Esophagus squamous epithelium (tissue), 5 donors: ENCODE measurements at regions not wholly inside any gene's neighbourhood (a gene's known extent, or its start where the extent isn't known, plus 50 kb on each side); places are given as distances from the start of the nearest gene placed in this dataset.
"Not testable (repeated sequence)": the region's sequence is repeated elsewhere in the genome, so short reads cannot be mapped to it uniquely, and the experiment has no call there.

Experiments used
- DNase-seq: peaks from one replicate; lab custom pipeline; 2025; lab: John Stamatoyannopoulos, UW
- H3K27ac ChIP-seq, 4 donors: fragments of 200-600 bp; sonication (generic); one replicate each; pipeline ENCODE4 v1.5.1; 2016 to 2019; ENCODE audit warnings: mild to moderate bottlenecking in 1 of 4
- H3K27me3 ChIP-seq, 4 donors: fragments of 200-600 bp; sonication (generic); 1 replicate in 3 of 4; 2 replicates in 1 of 4; pipeline versions ENCODE4 v1.5.1 to v1.6.0; 2017 to 2021; ENCODE audit warnings: antibody characterized with exemption in 1 of 4
- H3K36me3 ChIP-seq, 3 donors: fragments of 200-600 bp; sonication (generic); one replicate each; pipeline ENCODE4 v1.5.1; 2016 to 2019
- H3K4me1 ChIP-seq, 3 donors: fragments of 200-600 bp; sonication (generic); one replicate each; pipeline ENCODE4 v1.5.1; 2017 to 2019
- H3K4me3 ChIP-seq, 4 donors: fragments of 200-600 bp; sonication (generic); 1 replicate in 3 of 4; 2 replicates in 1 of 4; pipeline ENCODE4 v1.5.1; 2016 to 2019; ENCODE audit warnings: mild to moderate bottlenecking in 2 of 4, moderate library complexity in 1 of 4
- H3K9me3 ChIP-seq, 3 donors: fragments of 200-600 bp; sonication (generic); one replicate each; pipeline ENCODE4 v1.5.1; 2016 to 2019
- WGBS, 2 donors: methylation state at CpG; one replicate each; pipeline ENCODE4 v1.1.5; 2018; 5-methylcytosine and 5-hydroxymethylcytosine counted together
- intact Hi-C: fragments of 100-400 bp; cut with DNase I; formaldehyde crosslinking; loops from one replicate; pipeline ENCODE4 v1.15.0; 2022
- donor health status: DM: yes; HTN: yes; CAD: no.

- H3K4me3 ChIP-seq, H3K27ac ChIP-seq, H3K9me3 ChIP-seq, H3K36me3 ChIP-seq, intact Hi-C loops, H3K4me1 ChIP-seq, H3K27me3 ChIP-seq, DNase-seq: not testable (repeated sequence)
- WGBS, 2 donors = 85% methylated on average over 5 of the region's 5 CpGs; no CpG with 5 or more reads in 1 of the 2 donors
Observed at GRCh38 chrX:89539150-89539549, 382.6 kb upstream of the TGIF2LX start.

- H3K27me3 ChIP-seq, DNase-seq, H3K4me3 ChIP-seq, intact Hi-C loops, H3K9me3 ChIP-seq, H3K27ac ChIP-seq, H3K36me3 ChIP-seq, H3K4me1 ChIP-seq: not testable (repeated sequence)
- WGBS, 2 donors = 61 to 88% methylated on average over 3 of the region's 3 CpGs
Observed at GRCh38 chrX:89557146-89557545, 364.6 kb upstream of the TGIF2LX start.

GRCh38 chrX:89562079-89562478 lies 359.6 kb upstream of the TGIF2LX start:
- H3K9me3 ChIP-seq, H3K27ac ChIP-seq, H3K36me3 ChIP-seq, H3K27me3 ChIP-seq, DNase-seq, H3K4me3 ChIP-seq, intact Hi-C loops, H3K4me1 ChIP-seq: not testable (repeated sequence)
- WGBS, 2 donors = 17 to 65% methylated on average over 1 to 3 of the region's 4 CpGs

GRCh38 chrX:89563107-89563506 lies 358.6 kb upstream of the TGIF2LX start:
- H3K4me3 ChIP-seq, H3K4me1 ChIP-seq, H3K27ac ChIP-seq, H3K27me3 ChIP-seq, H3K36me3 ChIP-seq, DNase-seq, intact Hi-C loops, H3K9me3 ChIP-seq: not testable (repeated sequence)
- 80% methylated on average over 1 of the region's 6 CpGs; no CpG with 5 or more reads in 1 of the 2 donors for WGBS, 2 donors

GRCh38 chrX:89567787-89568186 lies 353.9 kb upstream of the TGIF2LX start:
- H3K4me3 ChIP-seq, DNase-seq, H3K9me3 ChIP-seq, intact Hi-C loops, H3K4me1 ChIP-seq, H3K27me3 ChIP-seq, H3K36me3 ChIP-seq, H3K27ac ChIP-seq: not testable (repeated sequence)

- H3K36me3 ChIP-seq, H3K4me3 ChIP-seq, DNase-seq, H3K27me3 ChIP-seq, H3K27ac ChIP-seq, intact Hi-C loops, H3K4me1 ChIP-seq, H3K9me3 ChIP-seq: not testable (repeated sequence)
- WGBS, 2 donors = 61 to 68% methylated on average over 4 of the region's 4 CpGs
Observed at GRCh38 chrX:89581868-89582267, 339.8 kb upstream of the TGIF2LX start.

- H3K4me3 ChIP-seq, intact Hi-C loops, DNase-seq, H3K4me1 ChIP-seq, H3K27ac ChIP-seq, H3K36me3 ChIP-seq, H3K27me3 ChIP-seq, H3K9me3 ChIP-seq: not testable (repeated sequence)
- 67% methylated on average over 2 of the region's 2 CpGs; no CpG with 5 or more reads in 1 of the 2 donors for WGBS, 2 donors
Observed at GRCh38 chrX:89631858-89632257, 289.9 kb upstream of the TGIF2LX start.

GRCh38 chrX:89635887-89636286 lies 285.8 kb upstream of the TGIF2LX start:
- not testable (repeated sequence) for H3K9me3 ChIP-seq

GRCh38 chrX:89658662-89659061 lies 263.0 kb upstream of the TGIF2LX start:
- H3K27ac ChIP-seq, DNase-seq, intact Hi-C loops, H3K36me3 ChIP-seq, H3K9me3 ChIP-seq, H3K27me3 ChIP-seq, H3K4me1 ChIP-seq, H3K4me3 ChIP-seq: not testable (repeated sequence)
- WGBS, 2 donors = 100% methylated on average over 1 of the region's 1 CpG; no CpG with 5 or more reads in 1 of the 2 donors

More at GRCh38 chrX:89635887-89636286, 285.8 kb upstream of the TGIF2LX start:
- H3K4me3 ChIP-seq, H3K27ac ChIP-seq, H3K27me3 ChIP-seq, H3K4me1 ChIP-seq, intact Hi-C loops, H3K36me3 ChIP-seq, DNase-seq: not testable (repeated sequence)
- WGBS, 2 donors = 78% methylated on average over 2 of the region's 4 CpGs; no CpG with 5 or more reads in 1 of the 2 donors

- H3K9me3 ChIP-seq, H3K27me3 ChIP-seq, H3K4me1 ChIP-seq, H3K27ac ChIP-seq, DNase-seq, H3K4me3 ChIP-seq, H3K36me3 ChIP-seq, intact Hi-C loops: not testable (repeated sequence)
- no CpG with 5 or more reads among the region's 1 CpG for WGBS, 2 donors
Observed at GRCh38 chrX:89706481-89706880, 215.2 kb upstream of the TGIF2LX start.

- DNase-seq, H3K4me3 ChIP-seq, H3K36me3 ChIP-seq, H3K9me3 ChIP-seq, H3K27ac ChIP-seq, H3K27me3 ChIP-seq, intact Hi-C loops, H3K4me1 ChIP-seq: not testable (repeated sequence)
- WGBS, 2 donors = 25% methylated on average over 1 of the region's 1 CpG; no CpG with 5 or more reads in 1 of the 2 donors
Observed at GRCh38 chrX:89707363-89707927, 214.3 kb upstream of the TGIF2LX start.

GRCh38 chrX:89734367-89734766 lies 187.3 kb upstream of the TGIF2LX start:
- H3K27me3 ChIP-seq, H3K9me3 ChIP-seq, H3K36me3 ChIP-seq, H3K4me1 ChIP-seq, intact Hi-C loops, H3K27ac ChIP-seq, DNase-seq, H3K4me3 ChIP-seq: not testable (repeated sequence)
- WGBS, 2 donors = 81 to 93% methylated on average over 3 to 10 of the region's 11 CpGs

GRCh38 chrX:89756466-89756865 lies 165.2 kb upstream of the TGIF2LX start:
- H3K9me3 ChIP-seq, H3K36me3 ChIP-seq, DNase-seq, H3K27me3 ChIP-seq, intact Hi-C loops, H3K4me1 ChIP-seq, H3K27ac ChIP-seq, H3K4me3 ChIP-seq: not testable (repeated sequence)
- 72 to 75% methylated on average over 3 to 4 of the region's 4 CpGs for WGBS, 2 donors
